HEK293 (cell line): ENCODE measurements at regions not wholly inside any gene's neighbourhood (a gene's known extent, or its start where the extent isn't known, plus 50 kb on each side); places are given as distances from the start of the nearest gene placed in this dataset.

Experiments
- CTCF ChIA-PET: fragments of 350-600 bp; formaldehyde crosslinking; extraction: SDS; loops from one replicate; lab custom pipeline; 2021; ENCODE audit warnings: antibody characterized with exemption; lab: Yijun Ruan, JAX
- POLR2A ChIA-PET: fragments of 300-600 bp; formaldehyde crosslinking; extraction: SDS; loops from one replicate; lab custom pipeline; 2020; ENCODE audit warnings: antibody characterized with exemption, inconsistent platforms; lab: Yijun Ruan, JAX
- H3K27ac ChIP-seq: fragments of 200-500 bp; sonication (Bioruptor generic); 2 replicates; pipeline ENCODE4 v1.5.1; 2014; ENCODE audit warnings: low read depth, low read length, control low read depth, inconsistent platforms; ENCODE audit errors: extremely low read depth
- H3K36me3 ChIP-seq, 2 experiments: fragments of 200-500 bp in 1 of 2; sonication (Bioruptor generic) in 1 of 2; 1 replicate in 1 of 2; 2 replicates in 1 of 2; pipeline ENCODE4 v1.5.1; 2014 to 2017; ENCODE audit warnings: inconsistent platforms in 2 of 2, low read length in 2 of 2; ENCODE audit not compliant: control insufficient read depth in 2 of 2, insufficient read depth in 1 of 2
- H3K4me1 ChIP-seq: fragments of 200-500 bp; sonication (Bioruptor generic); 2 replicates; pipeline ENCODE4 v1.5.1; 2014; ENCODE audit warnings: mild to moderate bottlenecking, low read length, inconsistent platforms; ENCODE audit not compliant: control insufficient read depth, insufficient read depth
- H3K4me3 ChIP-seq: 2 replicates; pipeline ENCODE4 v1.5.1; 2011; ENCODE audit warnings: low read depth, mild to moderate bottlenecking, control low read depth, low read length, moderate library complexity
- H3K9me3 ChIP-seq: fragments of 200-500 bp; sonication (Bioruptor generic); 2 replicates; pipeline ENCODE4 v1.5.1; 2014; ENCODE audit warnings: low read depth, low read length, inconsistent platforms; ENCODE audit not compliant: control insufficient read depth, insufficient read depth
- HOXA7 ChIP-seq: sonication (generic); formaldehyde crosslinking; IDR thresholded peaks from 2 replicates; pipeline ENCODE4 v1.8.1; 2022; ENCODE audit warnings: missing genetic modification reagents, borderline replicate concordance
- HOXD13 ChIP-seq: sonication (generic); formaldehyde crosslinking; IDR thresholded peaks from 2 replicates; pipeline ENCODE4 v1.8.0; 2022; ENCODE audit warnings: missing genetic modification reagents, borderline replicate concordance
- PRDM4 ChIP-seq: fragments of 450-650 bp; formaldehyde crosslinking; IDR thresholded peaks from 2 replicates; pipeline ENCODE4 v1.5.1; 2017; ENCODE audit warnings: missing biosample characterization, missing genetic modification characterization
- TCF7L2 ChIP-seq: IDR thresholded peaks from 2 replicates; pipeline ENCODE4 v1.6.1; 2011; ENCODE audit warnings: low read depth, mild to moderate bottlenecking, inconsistent platforms, low read length, moderate library complexity, borderline replicate concordance
- ZBTB11 ChIP-seq: fragments of 450-650 bp; formaldehyde crosslinking; conservative IDR thresholded peaks from 2 replicates; pipeline ENCODE4 v1.5.1; 2016; ENCODE audit warnings: low read depth, missing biosample characterization, missing genetic modification characterization
- ZBTB17 ChIP-seq: fragments of 450-650 bp; formaldehyde crosslinking; IDR thresholded peaks from 2 replicates; pipeline ENCODE4 v1.5.1; 2016; ENCODE audit warnings: missing biosample characterization, missing genetic modification characterization
- ZNF146 ChIP-seq: fragments of 450-650 bp; formaldehyde crosslinking; IDR thresholded peaks from 2 replicates; pipeline ENCODE4 v1.5.1; 2016; ENCODE audit warnings: missing biosample characterization, missing genetic modification characterization
- ZNF148 ChIP-seq: fragments of 450-650 bp; formaldehyde crosslinking; IDR thresholded peaks from 2 replicates; pipeline ENCODE4 v1.5.0; 2017; ENCODE audit warnings: missing biosample characterization, missing genetic modification characterization, borderline replicate concordance
- ZNF248 ChIP-seq: fragments of 450-650 bp; formaldehyde crosslinking; IDR thresholded peaks from 2 replicates; pipeline ENCODE4 v1.5.1; 2017; ENCODE audit warnings: missing biosample characterization, missing genetic modification characterization
- ZNF302 ChIP-seq: fragments of 450-650 bp; formaldehyde crosslinking; IDR thresholded peaks from 2 replicates; pipeline ENCODE4 v1.5.1; 2016; ENCODE audit warnings: missing biosample characterization, missing genetic modification characterization, low read depth
- ZNF366 ChIP-seq: fragments of 450-650 bp; formaldehyde crosslinking; conservative IDR thresholded peaks from 2 replicates; pipeline ENCODE4 v1.5.1; 2016; ENCODE audit warnings: missing biosample characterization, missing genetic modification characterization
- ZNF48 ChIP-seq: fragments of 450-650 bp; formaldehyde crosslinking; IDR thresholded peaks from 2 replicates; pipeline ENCODE4 v1.5.1; 2016; ENCODE audit warnings: missing biosample characterization, missing genetic modification characterization
- ZNF639 ChIP-seq: fragments of 450-650 bp; formaldehyde crosslinking; IDR thresholded peaks from 2 replicates; pipeline ENCODE4 v1.5.1; 2016; ENCODE audit warnings: missing biosample characterization, missing genetic modification characterization
- ZNF704 ChIP-seq: fragments of 450-650 bp; formaldehyde crosslinking; IDR thresholded peaks from 2 replicates; pipeline ENCODE4 v1.5.1; 2016; ENCODE audit warnings: missing biosample characterization, missing genetic modification characterization
- ZNF777 ChIP-seq: fragments of 450-650 bp; formaldehyde crosslinking; IDR thresholded peaks from 2 replicates; pipeline ENCODE4 v1.5.1; 2017; ENCODE audit warnings: missing biosample characterization, missing genetic modification characterization, borderline replicate concordance
- ZNF792 ChIP-seq: fragments of 450-650 bp; formaldehyde crosslinking; IDR thresholded peaks from 2 replicates; pipeline ENCODE4 v1.5.1; 2016; ENCODE audit warnings: missing biosample characterization, missing genetic modification characterization

GRCh38 chr14:71240171-71240570, 332.9 kb downstream of the PCNX1 start:
- POLR2A ChIA-PET: no interaction called here
- H3K4me3 ChIP-seq: no peak overlapping the region
- CTCF ChIA-PET: interaction anchor here (0.6 to 0.7 kb wide), 2 partner anchors 23 to 573 kb away, joined by 3 read pairs; no protein-coding TSS in a partner anchor
- TF ChIP-seq ZNF639 (tag by site-specific recombination): no peak
- H3K27ac ChIP-seq: no peak overlapping the region
- H3K36me3 ChIP-seq: no peaks in the 10 kb centered on the region
- H3K4me1 ChIP-seq: no peaks in the 10 kb centered on the region
- H3K9me3 ChIP-seq: no peaks in the 10 kb centered on the region

- ChIA-PET POLR2A (interaction anchor here (0.5 kb wide), 1 partner anchor 12 kb away, joined by 3 read pairs; no protein-coding TSS in a partner anchor), CTCF (no interaction called here)
- Histone ChIP-seq H3K9me3 (no peaks in the 10 kb centered on the region), H3K4me1 (no peaks in the 10 kb centered on the region), H3K27ac (no peak overlapping the region), H3K4me3 (no peak overlapping the region), H3K36me3 (no peaks in the 10 kb centered on the region)
- TF ChIP-seq HOXA7 (CRISPR knock-in tag) (no peak), HOXD13 (CRISPR knock-in tag) (no peak), ZNF48 (no peak), ZNF366 (tag by site-specific recombination) (no peak)
Observed at GRCh38 chr14:71240866-71241520, 333.7 kb downstream of the PCNX1 start.

- Histone ChIP-seq H3K9me3 (no peaks in the 10 kb centered on the region), H3K4me1 (no peaks in the 10 kb centered on the region), H3K4me3 (no peak overlapping the region), H3K27ac (no peak overlapping the region), H3K36me3 (no peaks in the 10 kb centered on the region)
- no peak for TF ChIP-seq ZNF148 (tag by site-specific recombination)
- no peak for TF ChIP-seq ZNF366 (tag by site-specific recombination)
- TF ChIP-seq ZNF302 (tag by site-specific recombination): no peak
- no peak for TF ChIP-seq ZBTB17 (tag by site-specific recombination)
- TF ChIP-seq ZNF792 (tag by site-specific recombination): no peak
- no peak for TF ChIP-seq ZNF777 (tag by site-specific recombination)
- no peak for TF ChIP-seq ZNF146 (tag by site-specific recombination)
- TF ChIP-seq TCF7L2: no peak
- TF ChIP-seq ZBTB11: no peak
- no peak for TF ChIP-seq ZNF248 (tag by site-specific recombination)
- TF ChIP-seq PRDM4: no peak
- no peak for TF ChIP-seq ZNF704
- POLR2A ChIA-PET: no interaction called here
- CTCF ChIA-PET: interaction anchor here (0.7 kb wide), 1 partner anchor 15 kb away, joined by 3 read pairs; no protein-coding TSS in a partner anchor
Observed at GRCh38 chr14:71242237-71242748, 335.0 kb downstream of the PCNX1 start.
